H1 (cell line): ENCODE measurements at regions not wholly inside any gene's neighbourhood (a gene's known extent, or its start where the extent isn't known, plus 50 kb on each side); places are given as distances from the start of the nearest gene placed in this dataset.

Source experiments
- CTCF ChIA-PET: fragments of 300-600 bp; sonication (Branson Sonifier 250); formaldehyde crosslinking; loops from one replicate; lab custom pipeline; 2021; ENCODE audit not compliant: partially characterized antibody; lab: Charles Lee
- POLR2A ChIA-PET: fragments of 300-600 bp; sonication (Branson Sonifier 250); formaldehyde crosslinking; loops from one replicate; lab custom pipeline; 2021; ENCODE audit warnings: inconsistent platforms; ENCODE audit not compliant: partially characterized antibody; lab: Charles Lee
- DNase-seq, 2 experiments: peaks; one replicate each; pipeline versions ENCODE4 v3.0.0 to v3.0.0-alpha.2; 2010 to 2022; ENCODE audit warnings: low spot score in 2 of 2, low read depth in 1 of 2, mixed read lengths in 1 of 2
- FAIRE-seq: peaks from 2 replicates; lab custom pipeline; 2011; peaks lifted over from hg19 to GRCh38; lab: Jason Lieb, UNC
- H2AFZ ChIP-seq: 2 replicates; pipeline ENCODE4 v1.8.1; 2012; ENCODE audit warnings: low read length, inconsistent platforms
- H2AK5ac ChIP-seq: 2 replicates; pipeline ENCODE4 v1.6.1; 2013; ENCODE audit warnings: low read depth, low read length
- H2BK120ac ChIP-seq: replicated peaks from 2 replicates; pipeline ENCODE3; 2013; ENCODE audit warnings: low read depth, low read length, inconsistent platforms
- H2BK12ac ChIP-seq: 2 replicates; pipeline ENCODE4 v1.6.1; 2013; ENCODE audit warnings: low read depth, low read length
- H2BK15ac ChIP-seq: 2 replicates; pipeline ENCODE4 v1.6.1; 2013; ENCODE audit warnings: low read length
- H2BK20ac ChIP-seq: 2 replicates; pipeline ENCODE4 v1.6.1; 2013; ENCODE audit warnings: low read length
- H2BK5ac ChIP-seq: 2 replicates; pipeline ENCODE4 v1.6.1; 2013; ENCODE audit warnings: low read depth, low read length
- H3K14ac ChIP-seq: 2 replicates; pipeline ENCODE4 v1.6.1; 2013; ENCODE audit warnings: inconsistent platforms; ENCODE audit not compliant: insufficient read length
- H3K18ac ChIP-seq: 2 replicates; pipeline ENCODE4 v1.6.1; 2013; ENCODE audit warnings: low read length; ENCODE audit errors: extremely low read depth
- H3K23ac ChIP-seq: 2 replicates; pipeline ENCODE4 v1.6.1; 2013; ENCODE audit warnings: inconsistent platforms; ENCODE audit not compliant: insufficient read length
- H3K23me2 ChIP-seq: 2 replicates; pipeline ENCODE4 v1.6.1; 2013; ENCODE audit warnings: low read depth, low read length
- H3K27ac ChIP-seq: 2 replicates; pipeline ENCODE4 v1.6.1; 2011; ENCODE audit warnings: low read depth, low read length, inconsistent platforms
- H3K27me3 ChIP-seq, 4 experiments: replicated peaks in 1 of 4; 1 replicate in 1 of 4; 2 replicates in 3 of 4; pipeline versions ENCODE4 v1.6.1 to v1.8.1; 2011 to 2013; ENCODE audit warnings: low read length in 3 of 4, mild to moderate bottlenecking in 3 of 4, inconsistent platforms in 2 of 4, mixed read lengths in 2 of 4, moderate library complexity in 1 of 4; ENCODE audit not compliant: control insufficient read depth in 3 of 4, insufficient read depth in 3 of 4; ENCODE audit errors: extremely low read depth in 1 of 4
- H3K36me3 ChIP-seq, 4 experiments: 2 replicates each; pipeline versions ENCODE4 v1.6.1 to v1.8.1; 2011 to 2013; ENCODE audit warnings: mild to moderate bottlenecking in 4 of 4, low read length in 3 of 4, moderate library complexity in 2 of 4, control low read depth in 1 of 4, inconsistent platforms in 1 of 4; ENCODE audit not compliant: insufficient read depth in 4 of 4, control insufficient read depth in 2 of 4
- H3K4ac ChIP-seq: replicated peaks from 2 replicates; pipeline ENCODE3; 2013; ENCODE audit warnings: low read length, low read depth, mixed read lengths, inconsistent platforms; ENCODE audit not compliant: insufficient read length
- H3K4me1 ChIP-seq, 4 experiments: replicated peaks in 1 of 4; 1 replicate in 1 of 4; 2 replicates in 3 of 4; pipeline versions ENCODE4 v1.6.1 to v1.8.1; 2011 to 2013; ENCODE audit warnings: low read length in 3 of 4, inconsistent platforms in 2 of 4, mixed read lengths in 1 of 4; ENCODE audit not compliant: insufficient read depth in 4 of 4, control insufficient read depth in 3 of 4
- H3K4me2 ChIP-seq, 2 experiments: 2 replicates each; pipeline versions ENCODE4 v1.6.1 to v1.8.1; 2011 to 2013; ENCODE audit warnings: low read depth in 2 of 2, low read length in 2 of 2, control low read depth in 1 of 2, inconsistent platforms in 1 of 2, mild to moderate bottlenecking in 1 of 2; ENCODE audit not compliant: insufficient read depth in 1 of 2
- H3K4me3 ChIP-seq, 4 experiments: fragments of 200-600, 300-600 bp in 1 of 4; sonication (generic), shearing (Covaris generic), sonication (Bioruptor Twin) in 1 of 4; 2 replicates each; pipeline versions ENCODE4 v1.5.1 to v1.8.1; 2011 to 2016; ENCODE audit warnings: low read length in 4 of 4, low read depth in 3 of 4, control low read depth in 2 of 4, inconsistent platforms in 2 of 4, mild to moderate bottlenecking in 2 of 4, mixed read lengths in 1 of 4, moderate library complexity in 1 of 4; ENCODE audit not compliant: insufficient read depth in 2 of 4; ENCODE audit errors: extremely low read depth in 1 of 4
- H3K56ac ChIP-seq: replicated peaks from 2 replicates; pipeline ENCODE3; 2013; ENCODE audit warnings: low read depth, mild to moderate bottlenecking, mixed read lengths, low read length, inconsistent platforms; ENCODE audit not compliant: insufficient read length
- H3K79me1 ChIP-seq: 2 replicates; pipeline ENCODE4 v1.6.1; 2013; ENCODE audit warnings: low read depth, low read length, control low read depth
- H3K79me2 ChIP-seq, 2 experiments: 2 replicates each; pipeline versions ENCODE4 v1.6.1 to v1.8.1; 2012 to 2013; ENCODE audit warnings: low read length in 2 of 2, mild to moderate bottlenecking in 2 of 2, inconsistent platforms in 1 of 2; ENCODE audit not compliant: insufficient read depth in 2 of 2, control insufficient read depth in 1 of 2
- H3K9ac ChIP-seq, 4 experiments: replicated peaks in 1 of 4; 1 replicate in 1 of 4; 2 replicates in 3 of 4; pipeline versions ENCODE4 v1.6.1 to v1.8.1; 2011 to 2013; ENCODE audit warnings: low read depth in 3 of 4, low read length in 3 of 4, control low read depth in 2 of 4, mild to moderate bottlenecking in 2 of 4, moderate library complexity in 2 of 4, inconsistent platforms in 1 of 4; ENCODE audit errors: extremely low read depth in 1 of 4
- H3K9me3 ChIP-seq, 2 experiments: 2 replicates each; pipeline versions ENCODE4 v1.6.1 to v1.8.1; 2012 to 2013; ENCODE audit warnings: mild to moderate bottlenecking in 2 of 2, moderate library complexity in 2 of 2, control low read depth in 1 of 2, inconsistent platforms in 1 of 2, low read depth in 1 of 2, low read length in 1 of 2, mixed read lengths in 1 of 2; ENCODE audit not compliant: insufficient read depth in 2 of 2
- H4K20me1 ChIP-seq, 2 experiments: replicated peaks in 1 of 2; 2 replicates each; pipeline versions ENCODE3 to v1.8.1; 2011 to 2013; ENCODE audit warnings: inconsistent platforms in 2 of 2, low read length in 2 of 2, mild to moderate bottlenecking in 1 of 2; ENCODE audit not compliant: insufficient read depth in 2 of 2, control insufficient read depth in 1 of 2
- H4K5ac ChIP-seq: 2 replicates; pipeline ENCODE4 v1.6.1; 2013; ENCODE audit warnings: low read length, low read depth, mixed read lengths, inconsistent platforms; ENCODE audit not compliant: insufficient read length
- H4K8ac ChIP-seq: 2 replicates; pipeline ENCODE4 v1.8.0; 2013; ENCODE audit warnings: mild to moderate bottlenecking, moderate library complexity, low read length, inconsistent platforms; ENCODE audit not compliant: insufficient read depth; ENCODE audit errors: extremely low read depth
- H4K91ac ChIP-seq: replicated peaks from 2 replicates; pipeline ENCODE3; 2013; ENCODE audit warnings: low read length, mixed read lengths, inconsistent platforms; ENCODE audit not compliant: insufficient read length
- MAX ChIP-seq: IDR thresholded peaks from 2 replicates; pipeline ENCODE4 v1.6.1; 2012; ENCODE audit warnings: inconsistent platforms
- TAF1 ChIP-seq: IDR thresholded peaks from 2 replicates; pipeline ENCODE4 v1.6.1; 2011; ENCODE audit warnings: mild to moderate bottlenecking, low read depth, low read length
- WGBS, 2 experiments: shearing (Covaris generic) in 1 of 2; methylation state at CpG; one replicate each; pipeline versions ENCODE4 v1.1.6 to v1.1.7; 2013 to 2015; ENCODE audit warnings: low lambda C conversion rate in 2 of 2, mixed read lengths in 2 of 2, inconsistent platforms in 1 of 2, low coverage in 1 of 2, missing lambda C conversion rate in 1 of 2; ENCODE audit not compliant: insufficient replicate concordance in 2 of 2, insufficient coverage in 1 of 2, insufficient read length in 1 of 2; ENCODE audit errors: extremely low coverage in 1 of 2, missing lambda C conversion rate in 1 of 2; 5-methylcytosine and 5-hydroxymethylcytosine counted together

GRCh38 chr11:29826878-29827277 is 190.0 kb downstream of the KCNA4 start:
- H2AFZ ChIP-seq, result no peak overlapping the region
- no peak overlapping the region for H2BK5ac ChIP-seq
- no peak overlapping the region for H3K23ac ChIP-seq
- no peaks in the 10 kb centered on the region for H4K20me1 ChIP-seq
- H4K5ac ChIP-seq, result no peak overlapping the region
- H3K27me3 ChIP-seq, result no peaks in the 10 kb centered on the region
- no peaks in the 10 kb centered on the region for H3K4me1 ChIP-seq
- no peak for FAIRE-seq
- H3K18ac ChIP-seq, result no peak overlapping the region
- H4K8ac ChIP-seq, result no peak overlapping the region
- H2BK15ac ChIP-seq, result no peak overlapping the region
- H2BK20ac ChIP-seq, result no peak overlapping the region
- no peak overlapping the region for H4K91ac ChIP-seq
- no peaks in the 10 kb centered on the region for H3K79me1 ChIP-seq
- no peaks in the 10 kb centered on the region for H3K36me3 ChIP-seq
- H3K14ac ChIP-seq, result no peak overlapping the region
- ChIA-PET POLR2A (no interaction called here), CTCF (no interaction called here)
- no peaks in the 10 kb centered on the region for H3K79me2 ChIP-seq
- H3K27ac ChIP-seq, result no peak overlapping the region
- no peaks in the 10 kb centered on the region for H3K9me3 ChIP-seq
- DNase-seq, result no peak
- H2AK5ac ChIP-seq, result no peak overlapping the region
- no peak overlapping the region for H3K4ac ChIP-seq
- no peaks in the 10 kb centered on the region for H3K23me2 ChIP-seq
- H3K56ac ChIP-seq, result no peak overlapping the region
- H3K9ac ChIP-seq, result no peak overlapping the region
- H3K4me2 ChIP-seq, result no peak overlapping the region
- H3K4me3 ChIP-seq, result no peak overlapping the region
- no peak overlapping the region for H2BK120ac ChIP-seq
- H2BK12ac ChIP-seq, result no peak overlapping the region
- WGBS, 2 experiments, result 88% methylated on average over 2 of the region's 2 CpGs; no CpG with 5 or more reads in 1 of the 2 experiments
- TF ChIP-seq MAX (no peak), TAF1 (no peak)
